CD4-positive, alpha-beta T cell (primary cell): ENCODE measurements at regions not wholly inside any gene's neighbourhood (a gene's known extent, or its start where the extent isn't known, plus 50 kb on each side); places are given as distances from the start of the nearest gene placed in this dataset.

Experiments
- ATAC-seq: fragments of 200-7000 bp; cut with Tn5 transposase; one replicate; pipeline ENCODE4 v1.10.0; 2022; ENCODE audit warnings: mild to moderate bottlenecking; ENCODE audit not compliant: poor library complexity
- CTCF ChIA-PET: fragments of 350-600 bp; sonication (Branson Sonifier 250); formaldehyde crosslinking; loops from one replicate; lab custom pipeline; 2021; ENCODE audit warnings: antibody characterized with exemption, inconsistent platforms; lab: Charles Lee
- POLR2A ChIA-PET: fragments of 350-600 bp; sonication (Branson Sonifier 250); formaldehyde crosslinking; loops from one replicate; lab custom pipeline; 2021; ENCODE audit warnings: antibody characterized with exemption, inconsistent platforms; lab: Charles Lee
- DNase-seq, 14 experiments: peaks; one replicate each; pipeline ENCODE4 v3.0.0-alpha.2; 2013 to 2020; ENCODE audit warnings: mixed read lengths in 2 of 14
- H3K27ac ChIP-seq, 2 donors: one replicate each; pipeline versions ENCODE4 v1.5.1 to v1.7.0; 2013; ENCODE audit warnings: low read length in 2 of 2, low read depth in 1 of 2, mild to moderate bottlenecking in 1 of 2
- H3K27me3 ChIP-seq, 2 experiments: 1 replicate in 1 of 2; 2 replicates in 1 of 2; pipeline versions ENCODE4 v1.6.1 to v1.7.0; 2013; ENCODE audit warnings: low read length in 2 of 2, control low read depth in 1 of 2, mild to moderate bottlenecking in 1 of 2, moderate library complexity in 1 of 2; ENCODE audit not compliant: insufficient read depth in 2 of 2, control insufficient read depth in 1 of 2
- H3K36me3 ChIP-seq: one replicate; pipeline ENCODE4 v1.6.1; 2013; ENCODE audit warnings: low read length, control low read depth; ENCODE audit not compliant: insufficient read depth
- H3K4me1 ChIP-seq: one replicate; pipeline ENCODE4 v1.6.1; 2013; ENCODE audit warnings: low read length, control low read depth; ENCODE audit not compliant: insufficient read depth
- H3K4me3 ChIP-seq: one replicate; pipeline ENCODE4 v1.5.1; 2013; ENCODE audit warnings: mild to moderate bottlenecking, low read length, moderate library complexity
- H3K9me3 ChIP-seq, 2 experiments: 1 replicate in 1 of 2; 2 replicates in 1 of 2; pipeline versions ENCODE4 v1.6.1 to v1.7.0; 2013; ENCODE audit warnings: low read length in 2 of 2, mild to moderate bottlenecking in 2 of 2, control low read depth in 1 of 2, moderate library complexity in 1 of 2; ENCODE audit not compliant: control insufficient read depth in 1 of 2, insufficient read depth in 1 of 2
- H3K27ac Mint-ChIP-seq: one replicate; pipeline ENCODE4 v1.8.0; 2020; ENCODE audit warnings: mixed read lengths
- H3K27me3 Mint-ChIP-seq: one replicate; pipeline ENCODE4 v1.8.0; 2021; ENCODE audit warnings: mixed read lengths
- H3K36me3 Mint-ChIP-seq: one replicate; pipeline ENCODE4 v1.8.0; 2021; ENCODE audit warnings: low read depth, mixed read lengths
- H3K4me1 Mint-ChIP-seq: one replicate; pipeline ENCODE4 v1.8.0; 2021; ENCODE audit warnings: low read depth, mixed read lengths
- H3K4me3 Mint-ChIP-seq: one replicate; pipeline ENCODE4 v1.8.0; 2020; ENCODE audit warnings: mild to moderate bottlenecking, mixed read lengths
- H3K9me3 Mint-ChIP-seq: one replicate; pipeline ENCODE4 v1.8.0; 2020; ENCODE audit warnings: mixed read lengths
- intact Hi-C, 2 experiments: fragments of 100-400 bp; cut with DNase I in 1 of 2; cut with micrococcal nuclease in 1 of 2; formaldehyde crosslinking; loops; one replicate each; pipeline versions ENCODE4 v1.15.1 to v1.9.0; 2023 to 2025; cut with DNase I, micrococcal nuclease
- TF ChIP-seq, protein P1 (sequence below): fragments of 200-600 bp; IDR thresholded peaks from one replicate; pipeline ENCODE4 v1.8.0; 2022; ENCODE audit warnings: antibody characterized with exemption, mild to moderate bottlenecking

DNA sequence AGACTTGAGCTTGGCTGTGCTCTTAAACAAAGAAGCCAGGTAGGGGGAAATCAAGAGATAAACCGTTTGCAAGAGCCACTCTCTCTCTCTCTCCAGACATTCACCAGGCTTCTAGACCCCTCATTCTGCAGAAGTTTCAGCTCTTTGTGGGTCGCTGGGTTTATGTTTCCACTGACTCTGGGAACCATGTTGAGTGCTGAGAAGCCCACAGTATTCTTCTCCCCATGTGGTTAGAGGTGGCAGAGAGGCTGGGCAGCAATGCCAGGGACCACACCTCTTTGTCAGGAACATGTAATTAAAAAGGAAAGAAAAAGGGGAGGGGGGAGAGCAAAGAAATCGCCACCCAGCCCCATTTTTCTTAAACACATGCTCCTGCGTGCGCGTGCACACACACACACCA lies 154.8 kb upstream of the SOX9 start:
- no peaks in the 10 kb centered on the region for H3K36me3 ChIP-seq
- H3K27me3 Mint-ChIP-seq: no peaks in the 10 kb centered on the region
- H3K27ac ChIP-seq: no peak overlapping the region
- H3K36me3 Mint-ChIP-seq: no peaks in the 10 kb centered on the region
- no peaks in the 10 kb centered on the region for H3K4me1 ChIP-seq
- no peak overlapping the region for H3K4me3 ChIP-seq
- no peak for DNase-seq
- H3K9me3 Mint-ChIP-seq: peaks cover 3% of the 10 kb centered on the region
- intact Hi-C loops: no loop called here
- ChIA-PET POLR2A (no interaction called here), CTCF (no interaction called here)
- H3K4me3 Mint-ChIP-seq: no peak overlapping the region
- no peaks in the 10 kb centered on the region for H3K4me1 Mint-ChIP-seq
- TF ChIP-seq, protein P1, sequence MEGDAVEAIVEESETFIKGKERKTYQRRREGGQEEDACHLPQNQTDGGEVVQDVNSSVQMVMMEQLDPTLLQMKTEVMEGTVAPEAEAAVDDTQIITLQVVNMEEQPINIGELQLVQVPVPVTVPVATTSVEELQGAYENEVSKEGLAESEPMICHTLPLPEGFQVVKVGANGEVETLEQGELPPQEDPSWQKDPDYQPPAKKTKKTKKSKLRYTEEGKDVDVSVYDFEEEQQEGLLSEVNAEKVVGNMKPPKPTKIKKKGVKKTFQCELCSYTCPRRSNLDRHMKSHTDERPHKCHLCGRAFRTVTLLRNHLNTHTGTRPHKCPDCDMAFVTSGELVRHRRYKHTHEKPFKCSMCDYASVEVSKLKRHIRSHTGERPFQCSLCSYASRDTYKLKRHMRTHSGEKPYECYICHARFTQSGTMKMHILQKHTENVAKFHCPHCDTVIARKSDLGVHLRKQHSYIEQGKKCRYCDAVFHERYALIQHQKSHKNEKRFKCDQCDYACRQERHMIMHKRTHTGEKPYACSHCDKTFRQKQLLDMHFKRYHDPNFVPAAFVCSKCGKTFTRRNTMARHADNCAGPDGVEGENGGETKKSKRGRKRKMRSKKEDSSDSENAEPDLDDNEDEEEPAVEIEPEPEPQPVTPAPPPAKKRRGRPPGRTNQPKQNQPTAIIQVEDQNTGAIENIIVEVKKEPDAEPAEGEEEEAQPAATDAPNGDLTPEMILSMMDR: no peak
- H3K27ac Mint-ChIP-seq: no peak overlapping the region
- no peaks in the 10 kb centered on the region for H3K27me3 ChIP-seq
- ATAC-seq: no peak
- peaks cover 0 to 4% of the 10 kb centered on the region in 2 experiments for H3K9me3 ChIP-seq

DNA sequence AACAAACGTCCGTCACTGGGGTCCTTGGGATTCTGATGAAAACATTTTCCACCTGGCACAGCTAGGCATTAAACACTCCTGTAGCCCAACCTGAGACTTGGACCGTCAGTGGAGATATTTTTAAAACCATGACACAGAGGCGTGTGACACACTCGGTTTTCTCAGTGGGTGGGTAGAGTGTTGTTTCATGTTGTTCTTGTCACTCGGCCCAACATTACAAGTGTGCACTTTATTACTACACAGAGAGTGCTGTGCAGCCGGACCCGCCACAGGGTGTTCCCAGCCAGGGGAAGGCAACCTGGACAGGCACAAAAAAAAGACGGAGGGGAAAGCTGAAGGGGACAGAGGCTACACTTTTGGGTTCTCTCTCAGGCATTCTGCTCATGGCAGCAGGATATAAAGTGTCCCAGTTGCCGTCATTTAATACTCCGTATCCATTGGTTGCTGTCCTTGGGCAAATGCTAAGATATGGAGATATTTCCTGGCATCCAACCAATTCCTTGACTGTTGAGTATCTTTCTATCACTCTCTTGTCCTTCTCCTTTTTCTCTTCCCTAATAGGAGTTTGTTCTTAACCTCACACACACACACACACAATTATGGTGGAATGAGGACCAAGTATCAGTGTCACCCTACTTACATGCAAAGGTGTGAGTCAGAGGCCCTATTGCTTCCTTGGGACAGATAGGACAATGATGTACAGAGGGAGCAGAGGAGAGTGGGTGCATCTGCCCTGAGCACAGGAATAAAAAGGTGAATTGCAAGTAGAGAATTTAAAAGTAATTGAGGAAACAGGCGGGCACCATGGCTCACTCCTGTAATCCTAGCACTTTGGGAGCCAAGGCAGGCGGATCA lies 154.1 kb upstream of the SOX9 start:
- H3K36me3 ChIP-seq: no peaks in the 10 kb centered on the region
- intact Hi-C loops: no loop called here
- peaks cover 0 to 4% of the 10 kb centered on the region in 2 experiments for H3K9me3 ChIP-seq
- peaks cover 3% of the 10 kb centered on the region for H3K9me3 Mint-ChIP-seq
- ChIA-PET CTCF (no interaction called here), POLR2A (no interaction called here)
- DNase-seq (no peak), ATAC-seq (no peak)
- no peak overlapping the region for H3K4me3 ChIP-seq
- no peaks in the 10 kb centered on the region for H3K36me3 Mint-ChIP-seq
- TF ChIP-seq, protein P1: no peak
- no peaks in the 10 kb centered on the region for H3K4me1 ChIP-seq
- no peaks in the 10 kb centered on the region for H3K4me1 Mint-ChIP-seq
- no peaks in the 10 kb centered on the region for H3K27me3 ChIP-seq
- no peak overlapping the region for H3K4me3 Mint-ChIP-seq
- H3K27me3 Mint-ChIP-seq: no peaks in the 10 kb centered on the region
- H3K27ac ChIP-seq: no peak overlapping the region
- no peak overlapping the region for H3K27ac Mint-ChIP-seq

DNA sequence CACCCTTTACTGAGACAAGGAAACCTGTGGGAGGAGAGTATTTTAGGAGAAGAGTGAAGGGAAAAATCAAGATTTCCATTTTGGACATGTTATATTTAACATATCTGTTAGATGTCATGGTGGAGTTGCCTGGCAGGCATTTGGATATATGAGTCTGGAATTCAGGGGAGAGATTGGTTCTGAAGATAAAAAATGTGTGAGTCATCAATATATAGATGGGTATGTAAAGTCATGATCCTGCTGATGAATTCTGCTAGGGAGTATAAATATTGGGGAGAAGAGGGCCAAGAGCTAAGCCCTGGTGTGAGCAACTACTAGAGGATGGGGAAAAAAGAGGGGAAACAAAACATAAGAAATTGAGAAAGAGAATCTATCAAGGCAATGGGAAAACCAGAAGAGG lies 151.3 kb upstream of the SOX9 start:
- Mint-ChIP-seq H3K4me1 (no peaks in the 10 kb centered on the region), H3K27ac (no peak overlapping the region), H3K36me3 (no peaks in the 10 kb centered on the region), H3K4me3 (no peak overlapping the region), H3K9me3 (peaks cover 3% of the 10 kb centered on the region), H3K27me3 (no peaks in the 10 kb centered on the region)
- POLR2A ChIA-PET: no interaction called here
- CTCF ChIA-PET: no interaction called here
- no peak overlapping the region for H3K4me3 ChIP-seq
- TF ChIP-seq, protein P1: no peak
- no peaks in the 10 kb centered on the region for H3K4me1 ChIP-seq
- intact Hi-C loops: no loop called here
- no peaks in the 10 kb centered on the region for H3K36me3 ChIP-seq
- no peaks in the 10 kb centered on the region for H3K27me3 ChIP-seq
- no peak overlapping the region for H3K27ac ChIP-seq
- no peak for DNase-seq
- H3K9me3 ChIP-seq: peaks cover 0 to 4% of the 10 kb centered on the region in 2 experiments
- ATAC-seq: no peak
